HepG2 (cell line): ENCODE measurements at regions not wholly inside any gene's neighbourhood (a gene's known extent, or its start where the extent isn't known, plus 50 kb on each side); places are given as distances from the start of the nearest gene placed in this dataset.
"Not testable (repeated sequence)": the region's sequence is repeated elsewhere in the genome, so short reads cannot be mapped to it uniquely, and the experiment has no call there.

Experiments
- ATAC-seq: fragments of 200-7000 bp; cut with Tn5 transposase; 3 replicates; pipeline ENCODE4 v1.9.1; 2020; ENCODE audit warnings: mild to moderate bottlenecking, moderate library complexity
- BruUV-seq: library from RNA; stranded (reverse); fragments of 400-500 nt; replicated peaks from 2 replicates; lab custom pipeline; 2021; lab: Mats Ljungman, UMichigan
- CTCF ChIA-PET: fragments of 300-600 bp; formaldehyde crosslinking; extraction: SDS; loops from one replicate; lab custom pipeline; 2021; ENCODE audit warnings: low total read pairs, inconsistent platforms, low intra/inter-chr PET ratio; lab: Yijun Ruan, JAX
- POLR2A ChIA-PET: fragments of 350-600 bp; sonication (Branson Sonifier 250); formaldehyde crosslinking; loops from one replicate; lab custom pipeline; 2020; ENCODE audit warnings: antibody characterized with exemption, inconsistent platforms; lab: Yijun Ruan, JAX
- DNase-seq: peaks from one replicate; pipeline ENCODE4 v3.0.0-alpha.2; 2015; ENCODE audit warnings: low spot score
- FAIRE-seq: peaks from 3 replicates; lab custom pipeline; 2011; peaks lifted over from hg19 to GRCh38; lab: Jason Lieb, UNC
- H2AFZ ChIP-seq: one replicate; pipeline ENCODE4 v1.6.1; 2011; ENCODE audit warnings: low read length, inconsistent platforms
- H3K27ac ChIP-seq: fragments of 300-600 bp; 3 replicates; pipeline ENCODE4 v1.8.0; 2011; ENCODE audit warnings: mixed run types, mild to moderate bottlenecking, mixed read lengths, low read length, inconsistent platforms; ENCODE audit not compliant: insufficient read depth; ENCODE audit errors: extremely low read length
- H3K27me3 ChIP-seq, 2 experiments: fragments of 200-600 bp in 1 of 2; 2 replicates in 1 of 2; 3 replicates in 1 of 2; pipeline versions ENCODE4 v1.6.0 to v1.8.0; 2011; ENCODE audit warnings: low read length in 2 of 2, mild to moderate bottlenecking in 2 of 2, moderate library complexity in 2 of 2, inconsistent platforms in 1 of 2; ENCODE audit not compliant: insufficient read depth in 2 of 2, control insufficient read depth in 1 of 2
- H3K36me3 ChIP-seq, 2 experiments: fragments of 200-600 bp in 1 of 2; replicated peaks in 1 of 2; 2 replicates in 1 of 2; 3 replicates in 1 of 2; pipeline versions ENCODE4 v1.5.1 to v1.8.0; 2011; ENCODE audit warnings: low read length in 2 of 2, inconsistent platforms in 1 of 2; ENCODE audit not compliant: insufficient read depth in 2 of 2, control insufficient read depth in 1 of 2
- H3K4me1 ChIP-seq: 2 replicates; pipeline ENCODE4 v1.5.1; 2012; ENCODE audit warnings: low read length, inconsistent platforms; ENCODE audit not compliant: insufficient read depth
- H3K4me2 ChIP-seq: 2 replicates; pipeline ENCODE4 v1.6.0; 2011; ENCODE audit warnings: low read depth, low read length, inconsistent platforms
- H3K4me3 ChIP-seq, 3 experiments: fragments of 200-600 bp in 1 of 3; sonication (generic), shearing (Covaris generic) in 1 of 3; replicated peaks in 1 of 3; 2 replicates each; pipeline ENCODE4 v1.5.1; 2011 to 2016; ENCODE audit warnings: low read length in 3 of 3, inconsistent platforms in 2 of 3, low read depth in 2 of 3, mild to moderate bottlenecking in 2 of 3, control low read depth in 1 of 3, mixed read lengths in 1 of 3; ENCODE audit not compliant: insufficient read depth in 1 of 3
- H3K79me2 ChIP-seq: one replicate; pipeline ENCODE4 v1.6.1; 2011; ENCODE audit warnings: low read length, inconsistent platforms; ENCODE audit not compliant: insufficient read depth
- H3K9ac ChIP-seq: 2 replicates; pipeline ENCODE4 v1.6.0; 2011; ENCODE audit warnings: mild to moderate bottlenecking, low read depth, low read length, inconsistent platforms; ENCODE audit not compliant: insufficient read depth
- H3K9me3 ChIP-seq: 2 replicates; pipeline ENCODE4 v1.5.1; 2012; ENCODE audit warnings: mild to moderate bottlenecking, low read length
- H4K20me1 ChIP-seq: 2 replicates; pipeline ENCODE4 v1.6.0; 2011; ENCODE audit warnings: inconsistent platforms, mild to moderate bottlenecking, low read length, moderate library complexity; ENCODE audit not compliant: insufficient read depth
- WGBS: methylation state at CpG from one replicate; pipeline ENCODE4 v1.1.6; 2017; ENCODE audit warnings: low lambda C conversion rate; 5-methylcytosine and 5-hydroxymethylcytosine counted together
- in situ Hi-C: cut with HindIII; loops from 2 replicates; pipeline ENCODE4 v1.10.0; 2017; ENCODE audit warnings: low pct_unique_long_range_greater_than_20kb; ENCODE audit not compliant: extremely low pct_ligation_motif_present
- intact Hi-C: fragments of 100-400 bp; cut with micrococcal nuclease; formaldehyde crosslinking; loops from one replicate; pipeline ENCODE4 v1.10.0; 2022; ENCODE audit not compliant: unreplicated experiment

DNA sequence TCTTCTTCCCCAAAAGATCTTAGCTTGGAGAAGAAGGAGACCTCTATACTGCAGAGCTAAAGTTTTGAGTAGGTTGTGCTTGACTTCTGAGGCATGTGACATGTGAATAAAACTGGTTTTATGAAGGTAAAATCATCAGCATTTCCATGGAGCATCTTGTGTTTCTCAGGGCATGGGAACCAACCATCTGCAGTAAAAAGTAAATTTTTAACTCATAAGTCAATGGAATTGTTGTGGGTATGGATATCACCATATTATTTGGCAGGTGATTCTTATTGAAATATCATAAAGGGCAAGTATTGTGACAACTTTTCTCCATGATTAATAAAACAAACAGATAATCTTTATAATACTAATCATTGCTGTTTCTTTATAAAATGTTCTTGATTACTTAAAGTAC is 173.0 kb upstream of the ZNF658 start:
- DNase-seq, H3K9me3 ChIP-seq, POLR2A ChIA-PET, H4K20me1 ChIP-seq, H3K27me3 ChIP-seq, H3K27ac ChIP-seq, H3K4me1 ChIP-seq, in situ Hi-C loops, CTCF ChIA-PET, intact Hi-C loops, H2AFZ ChIP-seq, BruUV-seq, H3K4me2 ChIP-seq, H3K4me3 ChIP-seq, H3K36me3 ChIP-seq, H3K79me2 ChIP-seq, H3K9ac ChIP-seq, FAIRE-seq, ATAC-seq: not testable (repeated sequence)

DNA sequence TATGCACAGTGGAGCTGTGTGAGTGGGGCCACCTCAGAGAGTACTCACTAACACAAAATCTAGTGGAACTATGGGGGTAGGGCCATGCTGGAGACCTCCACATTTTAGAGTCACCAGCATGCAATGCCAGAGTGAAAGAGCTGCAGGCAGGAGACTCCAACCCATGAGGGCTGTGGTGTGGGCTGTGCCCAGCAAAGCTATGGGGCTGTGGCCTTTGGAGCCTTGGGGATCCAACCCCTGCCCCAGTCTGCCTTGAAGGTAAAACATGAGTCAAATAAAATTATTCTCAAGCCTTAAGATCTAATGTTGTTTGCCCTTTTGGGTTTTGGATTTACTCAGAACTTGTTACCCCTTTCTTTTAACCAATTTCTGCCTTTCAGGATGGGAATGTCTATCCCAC is 163.8 kb upstream of the ZNF658 start:
- POLR2A ChIA-PET, H3K4me3 ChIP-seq, ATAC-seq, CTCF ChIA-PET, H3K4me1 ChIP-seq, H2AFZ ChIP-seq, H3K9ac ChIP-seq, FAIRE-seq, H3K36me3 ChIP-seq, H3K27ac ChIP-seq, in situ Hi-C loops, H3K79me2 ChIP-seq, DNase-seq, H4K20me1 ChIP-seq, H3K4me2 ChIP-seq, H3K27me3 ChIP-seq, intact Hi-C loops, BruUV-seq, H3K9me3 ChIP-seq: not testable (repeated sequence)

DNA sequence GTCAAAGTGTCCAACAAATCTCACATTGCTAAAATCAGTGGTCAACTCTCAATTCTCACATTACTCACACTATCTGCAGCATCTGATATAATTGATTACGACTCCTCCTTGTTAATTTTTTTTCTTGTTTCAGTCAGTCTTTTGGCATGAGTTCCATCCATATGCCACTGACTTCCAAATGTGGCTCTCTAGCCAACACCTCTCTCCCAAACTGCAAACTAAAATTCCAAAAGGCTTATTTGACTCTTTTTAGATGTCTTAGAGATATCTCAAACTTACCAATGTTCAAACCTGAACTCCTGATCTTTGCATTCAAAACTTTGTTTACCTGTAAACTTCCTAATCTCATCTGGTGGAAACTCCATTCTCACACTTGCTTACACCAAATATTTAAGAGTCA is 162.1 kb upstream of the ZNF658 start:
- ATAC-seq, FAIRE-seq, DNase-seq, H3K27ac ChIP-seq, BruUV-seq, CTCF ChIA-PET, H3K79me2 ChIP-seq, H3K4me1 ChIP-seq, H2AFZ ChIP-seq, in situ Hi-C loops, intact Hi-C loops, H3K27me3 ChIP-seq, H3K9ac ChIP-seq, H3K4me2 ChIP-seq, H3K36me3 ChIP-seq, POLR2A ChIA-PET, H4K20me1 ChIP-seq, H3K4me3 ChIP-seq, H3K9me3 ChIP-seq: not testable (repeated sequence)
- 5% methylated on average over 1 of the region's 1 CpG for WGBS

DNA sequence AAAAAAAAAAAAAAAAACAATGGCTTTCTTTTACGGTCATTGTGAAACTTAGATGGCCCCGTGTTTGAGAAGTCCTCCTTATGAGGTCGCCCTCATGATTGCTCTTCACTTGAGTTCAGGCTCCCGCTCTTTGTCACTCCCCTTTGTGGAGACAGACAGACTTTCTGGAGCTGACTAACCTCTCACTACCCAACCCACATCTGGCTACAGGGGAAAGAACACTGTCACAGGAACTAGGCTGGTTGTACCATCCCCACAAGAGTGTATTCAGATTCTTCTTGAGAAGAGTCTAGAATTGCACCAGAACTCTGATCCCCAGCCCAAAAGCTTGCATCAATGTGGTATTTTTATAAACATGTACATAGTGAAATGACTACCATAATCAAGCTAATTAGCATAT is 160.4 kb upstream of the ZNF658 start:
- BruUV-seq, in situ Hi-C loops: not testable (repeated sequence)
- 50% methylated on average over 1 of the region's 4 CpGs for WGBS

More for the DNA sequence above, 160.4 kb upstream of the ZNF658 start:
- H3K9me3 ChIP-seq, POLR2A ChIA-PET, DNase-seq, H3K27me3 ChIP-seq, H2AFZ ChIP-seq, H3K79me2 ChIP-seq, H3K36me3 ChIP-seq, intact Hi-C loops, H3K27ac ChIP-seq, H3K4me1 ChIP-seq, H3K4me3 ChIP-seq, H4K20me1 ChIP-seq, CTCF ChIA-PET, ATAC-seq, H3K4me2 ChIP-seq, FAIRE-seq, H3K9ac ChIP-seq: not testable (repeated sequence)
